ENCODE measurements at regions not wholly inside any gene's neighbourhood (a gene's known extent, or its start where the extent isn't known, plus 50 kb on each side); places are given as distances from the start of the nearest gene placed in this dataset.
"Not testable (repeated sequence)": the region's sequence is repeated elsewhere in the genome, so short reads cannot be mapped to it uniquely, and the experiment has no call there.

DNA sequence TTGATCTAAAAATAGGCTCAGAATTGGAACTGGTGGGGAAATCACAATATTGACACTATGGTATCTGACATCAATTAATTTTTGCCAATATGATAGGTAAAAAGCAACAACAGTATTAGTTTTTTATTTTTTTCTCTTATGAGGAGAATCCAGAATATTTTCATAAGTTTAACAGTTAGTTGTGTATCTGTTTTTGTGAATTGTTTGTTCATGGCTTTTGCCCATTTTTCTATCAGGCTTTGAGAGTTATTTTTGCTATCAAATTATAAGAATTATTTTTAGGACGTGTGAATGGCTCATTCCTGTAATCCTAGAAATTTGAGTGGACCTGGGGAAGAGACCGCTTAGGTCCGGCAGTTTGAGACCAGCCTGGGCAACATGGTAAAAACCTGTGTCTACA lies 608.6 kb upstream of the ADGRB3 start:
- H3K4me1 Mint-ChIP-seq (ENCODE audit: low read depth): no peaks in the 10 kb centered on the region; the same call in 1 of the 2 replicates
- no peak overlapping the region for H3K4me3 Mint-ChIP-seq
- no peak for DNase-seq
- H3K27me3 Mint-ChIP-seq (ENCODE audit: insufficient read depth): peaks cover 2% of the 10 kb centered on the region; the same call in 1 of the 2 replicates
- peaks cover 29% of the 10 kb centered on the region for H3K9me3 Mint-ChIP-seq
- no peak overlapping the region for H3K27ac Mint-ChIP-seq
- no peaks in the 10 kb centered on the region for H3K36me3 Mint-ChIP-seq (ENCODE audit: low read depth)
- TF ChIP-seq, protein P1, sequence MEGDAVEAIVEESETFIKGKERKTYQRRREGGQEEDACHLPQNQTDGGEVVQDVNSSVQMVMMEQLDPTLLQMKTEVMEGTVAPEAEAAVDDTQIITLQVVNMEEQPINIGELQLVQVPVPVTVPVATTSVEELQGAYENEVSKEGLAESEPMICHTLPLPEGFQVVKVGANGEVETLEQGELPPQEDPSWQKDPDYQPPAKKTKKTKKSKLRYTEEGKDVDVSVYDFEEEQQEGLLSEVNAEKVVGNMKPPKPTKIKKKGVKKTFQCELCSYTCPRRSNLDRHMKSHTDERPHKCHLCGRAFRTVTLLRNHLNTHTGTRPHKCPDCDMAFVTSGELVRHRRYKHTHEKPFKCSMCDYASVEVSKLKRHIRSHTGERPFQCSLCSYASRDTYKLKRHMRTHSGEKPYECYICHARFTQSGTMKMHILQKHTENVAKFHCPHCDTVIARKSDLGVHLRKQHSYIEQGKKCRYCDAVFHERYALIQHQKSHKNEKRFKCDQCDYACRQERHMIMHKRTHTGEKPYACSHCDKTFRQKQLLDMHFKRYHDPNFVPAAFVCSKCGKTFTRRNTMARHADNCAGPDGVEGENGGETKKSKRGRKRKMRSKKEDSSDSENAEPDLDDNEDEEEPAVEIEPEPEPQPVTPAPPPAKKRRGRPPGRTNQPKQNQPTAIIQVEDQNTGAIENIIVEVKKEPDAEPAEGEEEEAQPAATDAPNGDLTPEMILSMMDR (IDR thresholded peaks at IDR 0.05): no peak

DNA sequence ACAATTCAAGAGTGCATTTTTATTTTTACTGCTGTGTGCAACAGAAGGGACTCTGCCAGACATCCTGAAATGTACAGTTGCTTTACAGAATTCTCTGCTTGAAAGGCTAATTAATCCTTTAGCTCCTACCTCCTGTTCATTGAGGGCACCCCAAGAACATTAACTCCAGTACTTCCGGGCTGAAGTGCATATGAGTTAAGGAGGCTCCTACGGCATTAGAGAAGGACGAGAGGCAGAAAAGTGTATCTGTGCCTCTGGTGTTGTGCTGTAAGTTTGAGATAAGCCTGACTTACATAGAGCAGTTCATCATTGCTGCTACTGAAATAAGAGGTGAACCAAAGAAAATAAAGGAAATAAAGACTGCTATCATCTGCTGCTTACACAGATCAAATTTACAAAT lies 609.3 kb upstream of the ADGRB3 start:
- TF ChIP-seq, protein P1 (IDR thresholded peaks at IDR 0.05): no peak
- Mint-ChIP-seq H3K9me3 (peaks cover 33% of the 10 kb centered on the region), H3K27ac (no peak overlapping the region), H3K4me1 (ENCODE audit: low read depth) (no peaks in the 10 kb centered on the region; the same call in 1 of the 2 replicates), H3K36me3 (ENCODE audit: low read depth) (no peaks in the 10 kb centered on the region), H3K27me3 (ENCODE audit: insufficient read depth) (peaks cover 2% of the 10 kb centered on the region; the same call in 1 of the 2 replicates), H3K4me3 (no peak overlapping the region)
- no peak for DNase-seq

DNA sequence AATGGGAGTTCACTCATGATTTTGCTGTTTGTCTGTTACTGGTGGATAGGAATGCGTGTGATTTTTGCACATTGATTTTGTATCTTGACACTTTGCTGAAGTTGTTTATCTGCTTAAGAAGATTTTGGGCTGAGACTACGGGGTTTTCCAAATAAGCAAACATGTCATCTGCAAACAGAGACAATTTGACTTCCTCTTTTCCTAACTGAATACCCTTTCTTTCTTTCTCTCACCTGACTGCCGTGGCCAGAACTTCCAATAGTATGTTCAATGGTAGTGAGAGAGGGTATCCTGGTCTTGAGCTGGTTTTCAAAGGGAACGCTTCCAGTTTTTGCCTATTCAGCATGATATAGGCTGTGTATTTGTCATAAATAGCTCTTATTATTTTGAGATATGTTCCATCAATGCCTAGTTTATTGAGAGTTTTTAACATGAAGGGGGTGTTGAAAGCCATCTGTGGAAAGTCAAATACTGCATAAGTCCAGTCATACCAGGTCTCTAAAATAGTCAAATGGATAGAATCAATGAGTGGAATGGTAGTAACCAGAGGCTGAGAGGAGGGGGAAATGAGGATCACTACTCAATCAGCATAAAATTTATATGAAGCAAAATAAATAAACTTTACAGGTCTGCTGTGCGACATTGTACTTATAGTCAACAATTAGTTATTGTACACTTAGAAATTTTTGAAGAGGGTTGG lies 610.4 kb upstream of the ADGRB3 start:
- Mint-ChIP-seq H3K4me3 (no peak overlapping the region), H3K9me3 (peaks cover 34% of the 10 kb centered on the region), H3K27ac (no peak overlapping the region), H3K27me3 (ENCODE audit: insufficient read depth) (peaks cover 2% of the 10 kb centered on the region; the same call in 1 of the 2 replicates), H3K36me3 (ENCODE audit: low read depth) (no peaks in the 10 kb centered on the region), H3K4me1 (ENCODE audit: low read depth) (no peaks in the 10 kb centered on the region; the same call in 1 of the 2 replicates)
- TF ChIP-seq, protein P1 (IDR thresholded peaks at IDR 0.05): no peak
- no peak for DNase-seq

DNA sequence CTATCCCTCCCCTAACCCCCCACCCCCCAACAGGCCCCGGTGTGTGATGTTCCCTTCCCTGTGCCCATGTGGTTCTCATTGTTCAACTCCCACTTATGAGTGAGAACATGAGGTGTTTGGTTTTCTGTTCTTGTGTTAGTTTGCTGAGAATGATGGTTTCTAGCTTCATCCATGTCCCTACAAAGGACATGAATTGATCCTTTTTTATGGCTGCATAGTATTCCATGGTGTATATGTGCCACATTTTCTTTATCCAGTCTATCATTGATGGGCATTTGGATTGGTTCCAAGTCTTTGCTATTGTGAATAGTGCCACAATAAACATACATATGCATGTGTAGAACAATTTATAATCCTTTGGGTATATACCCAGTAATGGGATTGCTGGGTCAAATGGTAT lies 612.1 kb upstream of the ADGRB3 start:
- H3K27ac Mint-ChIP-seq; H3K36me3 Mint-ChIP-seq (ENCODE audit: low read depth); H3K4me1 Mint-ChIP-seq (ENCODE audit: low read depth); H3K4me3 Mint-ChIP-seq; DNase-seq; H3K27me3 Mint-ChIP-seq (ENCODE audit: insufficient read depth): not testable (repeated sequence)
- H3K9me3 Mint-ChIP-seq: peaks cover 22% of the 10 kb centered on the region

DNA sequence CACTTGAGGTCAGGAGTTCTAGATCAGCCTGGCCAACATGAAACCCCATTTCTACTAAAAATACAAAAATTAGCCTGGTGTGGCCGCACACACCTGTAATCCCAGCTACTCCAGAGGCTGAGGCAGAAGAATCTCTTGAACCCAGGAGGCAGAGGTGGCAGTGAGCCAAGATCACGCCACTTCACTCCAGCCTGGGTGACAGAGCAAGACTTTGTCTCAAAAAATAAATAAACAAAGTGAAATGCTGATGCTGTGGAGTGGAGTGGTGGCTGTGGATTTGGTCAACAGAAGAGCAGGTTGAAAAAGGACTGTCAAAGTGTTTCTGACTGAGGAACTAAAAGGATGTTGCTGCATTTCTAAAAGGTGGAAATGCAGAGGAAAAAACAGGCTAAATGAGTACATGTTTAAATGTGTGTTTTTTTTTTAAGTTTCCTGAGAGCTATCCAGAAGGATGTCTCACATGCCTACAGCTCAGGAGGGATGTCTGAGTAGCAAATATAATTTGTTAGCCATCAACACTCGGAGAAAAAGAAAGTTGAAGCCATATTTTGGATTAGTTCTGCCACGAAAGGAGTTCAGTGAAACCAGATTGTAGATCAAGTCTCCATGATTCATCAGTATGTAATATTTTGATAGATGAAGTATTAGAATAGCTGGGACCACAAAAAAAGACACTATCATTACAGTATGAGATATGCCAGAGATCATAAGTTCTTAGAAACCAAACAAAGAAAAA lies 621.1 kb upstream of the ADGRB3 start:
- Mint-ChIP-seq H3K4me1 (ENCODE audit: low read depth) (no peaks in the 10 kb centered on the region; the same call in 1 of the 2 replicates), H3K9me3 (peaks cover 20% of the 10 kb centered on the region), H3K27ac (no peak overlapping the region), H3K4me3 (no peak overlapping the region), H3K27me3 (ENCODE audit: insufficient read depth) (no peaks in the 10 kb centered on the region; the same call in 1 of the 2 replicates), H3K36me3 (ENCODE audit: low read depth) (no peaks in the 10 kb centered on the region)
- TF ChIP-seq, protein P1 (IDR thresholded peaks at IDR 0.05): no peak
- no peak for DNase-seq

DNA sequence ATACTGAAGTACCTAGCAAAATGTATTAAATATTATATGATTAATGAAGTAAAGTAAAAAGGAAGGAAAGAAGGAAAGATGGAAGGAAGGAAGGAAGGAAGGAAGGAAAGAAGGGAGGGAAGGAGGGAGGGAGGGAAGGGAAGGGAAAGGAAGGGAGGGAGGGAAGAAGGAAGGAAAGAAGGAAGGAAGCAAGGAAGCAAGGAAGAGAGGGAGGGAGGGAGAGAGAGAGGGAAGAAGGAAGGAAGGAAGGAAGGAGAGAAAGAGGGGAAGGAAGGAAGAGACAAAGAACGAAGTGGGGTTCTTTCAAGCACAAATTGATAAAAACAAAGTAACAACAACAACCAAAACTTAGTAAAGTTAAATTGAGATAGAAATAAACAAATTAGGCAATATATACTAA lies 622.3 kb upstream of the ADGRB3 start:
- H3K4me1 Mint-ChIP-seq (ENCODE audit: low read depth): no peaks in the 10 kb centered on the region; the same call in 1 of the 2 replicates
- peaks cover 30% of the 10 kb centered on the region for H3K9me3 Mint-ChIP-seq
- H3K4me3 Mint-ChIP-seq: no peak overlapping the region
- TF ChIP-seq, protein P1 (IDR thresholded peaks at IDR 0.05): no peak
- H3K27ac Mint-ChIP-seq: no peak overlapping the region
- H3K27me3 Mint-ChIP-seq (ENCODE audit: insufficient read depth): no peaks in the 10 kb centered on the region; the same call in 1 of the 2 replicates
- DNase-seq: no peak
- no peaks in the 10 kb centered on the region for H3K36me3 Mint-ChIP-seq (ENCODE audit: low read depth)
